Activated naive CD4-positive, alpha-beta T cell treated with anti-CD3 and anti-CD28 coated beads, Interleukin-2, amount 50 U/mL, for 16 hours (primary cell): ENCODE measurements at regions not wholly inside any gene's neighbourhood (a gene's known extent, or its start where the extent isn't known, plus 50 kb on each side); places are given as distances from the start of the nearest gene placed in this dataset.
"Not testable (repeated sequence)": the region's sequence is repeated elsewhere in the genome, so short reads cannot be mapped to it uniquely, and the experiment has no call there.

Source experiments
- DNase-seq: peaks from one replicate; pipeline ENCODE4 v3.0.0-alpha.2; 2020

DNA sequence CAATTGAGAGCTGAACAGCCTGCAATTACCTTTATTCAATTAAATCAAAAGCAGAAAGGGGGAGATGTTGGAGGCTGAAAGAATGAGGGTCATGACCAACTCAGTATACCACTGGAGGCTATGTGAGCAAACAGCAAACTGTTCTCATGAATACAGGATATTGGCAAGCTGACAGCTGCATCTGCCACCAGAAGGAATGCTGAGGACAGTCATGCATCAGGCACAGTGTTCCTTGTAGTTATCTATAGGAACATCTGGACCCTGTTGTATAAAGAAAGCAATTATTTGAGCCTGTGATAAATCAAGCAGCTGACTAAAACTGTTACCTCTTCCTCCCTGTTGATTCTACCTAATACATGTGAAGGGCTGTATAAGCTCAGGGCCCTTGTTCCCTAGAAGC is 2064.6 kb downstream of the TP53TG3F start:
- DNase-seq: no peak

DNA sequence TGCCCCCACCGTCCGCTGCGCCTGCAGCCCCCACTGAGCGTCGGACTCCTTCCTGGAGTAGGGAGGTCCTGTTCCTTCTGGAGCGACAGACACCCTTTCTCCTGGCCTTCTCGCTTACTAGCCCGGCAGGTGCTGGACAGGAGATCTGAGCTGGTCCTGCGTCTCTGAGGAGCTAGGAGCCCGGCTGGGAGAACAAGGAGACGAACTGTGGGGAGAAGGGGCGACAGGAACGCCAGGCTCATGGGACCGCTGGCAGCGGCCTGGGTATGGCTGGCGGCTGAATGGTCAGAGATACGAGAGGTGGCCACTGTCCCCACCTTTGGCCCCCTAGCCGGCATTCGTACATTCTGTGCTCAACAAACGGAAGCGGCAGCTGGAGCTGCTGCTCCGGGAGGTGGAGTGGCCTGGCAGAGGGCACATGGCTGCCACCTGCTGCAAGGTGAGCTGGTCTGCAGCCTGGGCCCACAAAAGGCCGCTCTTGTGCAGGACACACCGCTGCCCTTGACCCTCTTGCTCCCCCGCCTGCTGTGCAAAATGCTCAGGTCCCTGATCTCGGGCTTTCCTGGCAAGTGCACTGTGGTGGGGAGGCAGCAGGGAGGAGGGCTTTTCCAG is 2066.7 kb downstream of the TP53TG3F start:
- no peak for DNase-seq

DNA sequence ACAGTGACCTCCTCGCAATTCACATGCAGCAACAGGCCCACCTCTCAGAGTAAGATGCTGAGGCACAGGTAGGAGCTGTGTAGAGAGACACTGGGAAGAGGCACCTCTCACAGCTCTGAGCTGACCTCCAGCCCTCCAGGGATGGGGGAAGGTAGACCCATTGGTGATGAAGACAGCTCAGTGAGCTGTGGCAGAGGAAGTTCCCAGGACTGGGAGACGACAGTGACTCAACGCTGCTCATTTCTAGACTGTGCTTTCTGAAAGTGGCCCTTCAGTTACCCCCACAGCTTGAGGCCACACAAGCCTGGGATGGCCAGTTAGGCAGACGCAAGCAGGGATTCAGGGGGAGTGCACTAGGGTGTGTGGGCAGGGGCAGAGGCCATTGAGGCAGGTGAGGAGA is 2073.2 kb downstream of the TP53TG3F start:
- no peak for DNase-seq

DNA sequence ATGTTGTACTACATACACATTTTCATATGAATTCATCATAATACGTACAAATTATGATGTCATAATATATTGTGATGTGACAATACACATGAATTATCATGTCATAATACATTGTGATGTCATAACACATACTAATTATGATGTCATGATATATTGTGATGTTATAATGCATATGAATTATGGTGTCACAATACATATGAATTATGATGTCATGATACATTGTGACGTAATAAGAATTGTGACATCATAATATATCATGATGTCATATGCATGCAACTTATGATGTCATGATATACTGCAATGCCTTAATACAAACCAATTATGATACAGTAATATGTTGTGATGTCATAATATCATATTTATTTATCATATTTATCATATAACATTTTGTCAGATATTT is 2074.3 kb downstream of the TP53TG3F start:
- no peak for DNase-seq

DNA sequence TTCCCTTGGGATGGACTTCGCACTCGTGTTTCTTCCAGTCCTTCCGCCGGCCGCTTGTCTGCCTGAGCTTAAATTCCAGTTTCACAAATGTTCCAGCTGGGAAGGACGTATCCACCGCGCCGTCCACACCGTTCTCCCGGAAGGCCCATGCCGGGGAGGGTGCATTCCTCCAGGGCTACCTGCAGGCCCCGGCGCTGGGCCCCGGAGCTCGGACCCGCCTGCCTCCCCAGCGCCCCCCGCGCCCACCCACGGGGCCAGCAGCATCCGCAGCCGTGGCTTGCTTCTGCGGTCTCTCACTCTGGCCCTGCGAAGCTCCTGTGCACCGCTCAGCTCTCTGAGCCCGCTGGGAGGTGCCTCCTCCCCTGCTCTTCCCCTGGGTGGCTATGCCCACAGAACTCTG is 2084.1 kb downstream of the TP53TG3F start:
- DNase-seq: no peak

DNA sequence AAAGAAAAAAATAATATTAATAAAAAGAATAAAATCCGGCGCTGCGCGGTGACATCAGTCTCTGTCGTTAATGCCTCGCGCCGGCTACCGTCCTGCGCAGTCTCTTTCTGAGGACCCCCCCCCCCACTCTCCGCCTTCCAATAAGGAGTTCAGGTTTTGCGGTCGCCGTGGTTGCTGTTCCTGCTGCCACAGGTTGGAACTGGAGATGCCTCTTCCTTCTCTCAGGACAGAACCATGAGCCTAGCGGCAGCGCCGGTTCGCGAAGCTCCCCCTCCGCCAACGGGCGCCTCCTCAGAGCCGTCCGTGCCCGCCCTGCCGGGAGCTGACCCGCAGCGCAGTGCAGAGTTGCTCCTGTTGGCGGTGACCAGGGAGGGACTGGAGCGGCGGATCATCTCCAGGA is 2093.4 kb downstream of the TP53TG3F start:
- DNase-seq: no peak

DNA sequence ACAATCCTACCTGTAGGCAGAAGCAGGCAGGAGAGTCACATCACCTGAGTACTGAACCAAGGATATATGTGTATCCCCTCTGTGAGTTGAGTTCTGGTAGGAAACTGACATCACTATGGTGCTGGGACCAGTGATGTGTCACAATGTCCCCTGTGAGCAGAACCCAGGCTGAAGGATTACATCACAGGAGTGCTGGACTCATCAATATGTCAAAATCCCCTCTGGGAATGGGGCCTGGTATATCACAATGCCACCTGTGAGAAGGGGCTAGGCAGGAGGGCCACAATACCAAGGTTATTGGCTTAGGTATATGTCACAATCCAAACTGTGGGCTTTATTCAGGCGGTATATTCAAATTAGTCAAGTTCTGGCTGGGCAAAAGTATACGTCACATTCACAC is 2098.3 kb downstream of the TP53TG3F start:
- DNase-seq: no peak

DNA sequence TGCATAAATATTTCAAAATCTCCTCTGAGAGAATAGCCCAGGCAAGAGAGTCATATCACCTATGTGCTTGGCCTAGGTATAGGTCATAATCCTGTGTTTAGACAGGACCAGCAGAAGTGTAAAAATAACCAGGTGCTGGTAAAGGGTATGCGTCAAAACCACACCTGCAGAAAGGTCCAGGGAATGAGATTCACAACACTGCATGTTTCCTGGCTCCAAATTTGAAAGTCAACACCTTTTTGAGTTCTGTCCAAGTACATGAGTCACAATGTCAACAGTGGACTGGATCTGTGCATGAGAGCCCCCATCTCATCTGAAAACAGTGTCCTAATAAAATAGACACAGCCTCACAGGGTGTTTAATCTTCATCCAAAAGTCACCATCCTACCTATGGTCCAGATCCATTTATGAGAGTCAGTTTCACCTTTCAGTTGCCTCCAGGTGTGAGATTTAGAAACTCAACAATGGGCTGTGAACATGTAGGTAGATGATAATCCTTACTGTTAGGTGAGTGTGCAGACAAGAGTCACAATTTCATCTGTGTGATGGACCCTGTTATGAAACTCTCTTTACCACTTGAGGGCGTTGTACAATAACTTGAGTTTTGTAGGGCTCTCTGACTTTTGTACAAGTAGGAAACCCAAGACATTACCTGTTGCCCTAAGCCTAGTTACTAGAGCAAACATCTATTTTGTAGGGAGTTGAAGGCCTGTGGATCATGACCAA is 2100.7 kb downstream of the TP53TG3F start:
- no peak for DNase-seq

DNA sequence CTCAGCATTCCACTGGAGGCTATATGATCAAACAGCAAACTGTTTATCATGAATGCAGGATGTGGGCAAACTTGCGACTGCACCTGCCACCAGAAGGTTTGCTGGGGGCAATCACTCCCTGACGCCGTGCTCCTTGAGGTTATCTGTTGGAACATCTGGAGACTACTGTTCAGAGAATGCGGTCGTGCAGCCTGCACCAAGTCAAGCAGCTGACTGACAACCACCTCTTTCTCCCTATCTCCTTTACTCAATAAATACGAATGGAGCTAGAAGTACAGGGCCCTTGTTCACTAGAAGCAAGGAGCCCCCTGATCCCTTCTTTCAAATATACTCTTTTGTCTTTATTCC is 2101.2 kb downstream of the TP53TG3F start:
- no peak for DNase-seq

DNA sequence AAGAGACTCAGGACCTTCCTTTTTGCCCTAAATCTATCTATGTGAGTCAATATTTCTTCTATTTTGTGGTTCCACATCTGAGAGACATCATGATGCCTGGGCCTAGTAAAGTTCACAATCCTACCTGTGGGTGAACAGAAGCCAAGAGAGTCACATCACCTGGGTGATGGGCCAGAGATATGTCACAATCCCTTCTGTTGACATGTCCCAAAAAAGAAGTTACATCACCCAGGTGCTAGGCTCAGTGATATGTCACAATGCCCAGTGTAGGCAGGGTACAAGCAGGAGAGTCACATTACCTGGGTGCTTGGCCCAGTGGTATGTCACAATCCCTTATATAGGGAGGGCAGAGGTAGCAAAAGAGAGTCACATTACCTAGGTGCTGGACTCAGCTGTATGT is 2101.9 kb downstream of the TP53TG3F start:
- DNase-seq: no peak

DNA sequence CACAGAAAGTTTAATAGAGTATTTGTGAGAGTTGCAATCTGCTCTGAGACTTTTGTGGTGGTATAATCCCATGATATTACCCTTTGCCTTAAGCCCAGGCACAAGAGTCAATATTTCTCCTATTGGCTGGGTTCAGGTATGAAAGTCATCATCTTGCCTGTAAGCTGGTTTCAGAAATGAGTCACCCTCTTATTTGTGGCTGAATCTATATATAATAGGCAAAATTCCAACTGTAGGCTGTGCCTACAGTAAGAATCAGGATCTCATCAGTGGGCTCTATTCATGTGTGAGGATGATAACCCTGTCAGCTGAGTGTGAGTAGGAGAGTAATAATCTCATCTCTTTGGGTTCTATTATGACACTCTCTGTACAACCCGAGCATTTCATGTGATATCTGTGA is 2103.1 kb downstream of the TP53TG3F start:
- DNase-seq: no peak

DNA sequence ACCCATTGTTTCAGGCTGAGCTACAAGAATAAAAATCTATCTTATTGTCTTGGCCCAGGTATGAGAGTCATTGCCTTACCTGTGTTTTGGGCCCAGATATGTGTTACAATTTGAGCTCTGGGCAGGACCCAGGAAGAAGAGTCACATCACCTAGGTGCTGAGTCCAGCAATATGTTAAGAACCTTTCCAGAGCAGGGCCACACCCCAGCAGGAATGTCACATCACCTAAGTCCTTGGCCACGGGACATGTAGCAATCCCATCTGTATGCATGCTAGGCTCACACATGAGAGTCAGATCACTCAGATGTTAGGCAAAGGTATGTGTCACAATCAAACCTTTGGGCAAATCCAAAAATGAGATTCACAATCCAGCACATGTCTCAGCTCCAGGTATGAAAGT is 2103.5 kb downstream of the TP53TG3F start:
- DNase-seq: no peak

DNA sequence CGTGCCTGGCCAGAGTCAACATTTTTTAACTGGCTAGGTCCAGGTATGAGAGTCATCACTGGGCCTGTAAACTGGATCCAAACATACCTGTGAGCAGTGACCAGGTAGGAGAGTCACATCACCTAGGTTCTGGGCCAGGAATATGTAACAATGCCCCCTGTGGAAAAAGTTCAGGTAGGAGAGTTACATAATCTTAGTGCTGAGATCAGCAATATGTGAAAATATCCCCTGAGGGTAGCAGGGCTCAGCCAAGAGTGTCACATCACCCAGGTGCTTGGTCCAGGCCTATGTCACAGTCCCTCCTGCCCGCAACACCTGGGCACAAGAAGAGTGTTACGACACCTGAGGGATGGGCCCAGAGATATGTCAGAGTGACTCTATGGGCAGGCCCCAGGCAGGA is 2104.7 kb downstream of the TP53TG3F start:
- no peak for DNase-seq

DNA sequence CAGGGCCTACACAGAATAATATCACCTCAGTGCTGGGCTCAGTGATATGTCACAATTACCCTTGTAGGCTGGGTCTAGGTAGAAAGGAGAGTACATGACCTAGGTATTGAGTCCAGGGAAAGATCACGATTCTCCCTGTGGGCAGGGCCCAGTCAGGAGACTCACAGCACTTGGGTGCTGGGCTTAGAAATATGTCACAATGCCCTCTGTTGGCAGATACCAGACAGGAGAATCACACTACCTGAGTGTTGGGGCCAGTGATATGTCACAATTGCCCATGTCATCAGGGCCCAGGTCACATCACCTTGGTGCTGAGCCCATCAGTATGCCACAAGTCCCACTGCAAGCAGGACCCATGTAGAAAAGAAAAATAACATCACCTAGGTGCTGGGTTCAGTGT is 2105.5 kb downstream of the TP53TG3F start:
- no peak for DNase-seq

DNA sequence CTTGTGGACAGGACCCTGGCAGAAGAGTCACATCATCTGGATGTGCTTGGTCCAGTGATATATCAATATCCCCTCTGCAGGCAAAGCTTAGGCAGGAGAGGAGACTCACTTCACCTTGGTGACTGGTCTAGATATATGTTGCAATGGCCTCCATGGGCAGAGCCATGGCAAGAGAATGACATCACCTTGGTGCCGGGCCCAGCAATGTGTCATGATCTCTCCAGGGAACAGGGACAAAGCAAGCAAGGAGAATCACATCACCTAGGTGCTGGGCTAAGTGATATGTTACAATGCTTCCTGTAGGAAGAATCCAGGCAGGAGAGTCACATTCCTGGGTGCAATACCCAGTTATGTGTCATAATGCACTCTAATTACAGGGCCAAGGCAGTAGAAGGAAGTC is 2106.2 kb downstream of the TP53TG3F start:
- no peak for DNase-seq

DNA sequence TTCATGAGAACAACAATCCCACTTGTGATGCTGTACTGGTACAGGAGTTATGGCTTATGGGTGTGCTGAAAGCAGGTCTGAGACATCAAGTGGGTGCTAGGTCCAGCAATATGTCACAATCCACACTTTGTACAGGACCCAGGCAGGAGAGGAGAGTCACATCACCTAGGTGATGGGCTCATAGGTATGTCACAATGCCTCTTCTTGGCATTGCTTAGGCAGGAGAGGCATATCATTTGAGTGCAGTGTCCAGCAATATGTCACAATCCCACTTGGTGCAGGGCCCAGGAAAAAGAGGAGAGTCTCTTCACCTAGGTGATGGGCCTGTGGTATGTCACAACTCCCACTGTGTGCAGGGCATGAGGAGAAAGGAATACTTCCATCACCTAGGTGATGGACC is 2110.0 kb downstream of the TP53TG3F start:
- DNase-seq: no peak

DNA sequence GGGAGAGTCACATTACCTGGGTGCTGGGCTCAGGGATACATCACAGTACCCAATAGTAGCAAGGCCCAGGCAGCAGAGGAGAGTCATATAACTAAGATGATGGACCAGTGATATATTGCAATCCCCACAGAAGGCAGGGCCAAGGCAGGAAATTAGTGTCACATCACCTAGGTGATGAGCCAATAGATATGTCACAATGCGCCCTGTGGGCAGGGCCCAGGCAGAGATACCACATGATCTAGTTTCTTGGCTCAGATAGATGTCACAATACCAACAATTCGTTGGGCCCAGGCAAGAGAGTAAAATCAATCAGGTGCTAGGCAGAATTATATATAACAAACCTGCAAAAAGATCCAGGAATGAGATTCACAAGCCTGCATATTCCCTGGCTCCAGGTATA is 2111.5 kb downstream of the TP53TG3F start:
- DNase-seq: no peak

DNA sequence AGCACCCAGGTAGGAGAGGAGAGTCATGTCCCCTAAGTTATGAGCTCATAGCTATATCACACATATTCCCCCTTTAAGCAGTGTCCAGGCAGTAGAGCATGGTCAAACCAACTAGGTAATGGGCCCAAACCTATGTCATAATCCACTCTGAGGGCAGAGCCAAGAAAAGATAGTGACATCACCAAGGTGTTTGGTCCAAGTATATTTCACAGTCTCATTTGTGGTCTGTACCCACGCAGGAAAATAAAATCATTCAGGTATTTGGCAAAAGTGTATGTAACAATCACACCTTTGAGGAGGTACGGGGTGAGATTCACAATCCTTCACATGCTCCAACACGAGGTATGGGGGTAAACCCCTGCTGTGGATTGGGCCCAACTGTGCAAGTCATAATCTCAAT is 2112.8 kb downstream of the TP53TG3F start:
- DNase-seq: no peak

DNA sequence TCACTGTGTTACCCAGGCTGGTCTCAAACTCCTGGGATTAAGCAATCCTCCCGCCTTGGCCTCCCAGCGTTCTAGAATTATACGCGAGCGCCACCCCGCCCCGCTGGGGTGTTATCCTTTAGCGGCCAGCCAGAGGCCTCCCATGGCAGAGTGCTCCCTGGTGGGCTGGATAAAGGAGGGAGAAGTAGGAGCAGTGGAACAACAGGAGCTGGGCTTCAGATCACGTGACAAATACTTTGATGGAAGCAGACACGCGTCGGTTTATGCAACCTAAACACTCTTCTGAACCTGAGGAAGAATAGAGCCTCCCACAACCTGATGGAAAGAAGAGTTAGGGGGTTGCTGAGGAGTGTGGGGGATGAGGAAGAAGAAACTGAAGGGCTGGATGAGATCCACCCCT is 2114.0 kb downstream of the TP53TG3F start:
- DNase-seq: no peak

DNA sequence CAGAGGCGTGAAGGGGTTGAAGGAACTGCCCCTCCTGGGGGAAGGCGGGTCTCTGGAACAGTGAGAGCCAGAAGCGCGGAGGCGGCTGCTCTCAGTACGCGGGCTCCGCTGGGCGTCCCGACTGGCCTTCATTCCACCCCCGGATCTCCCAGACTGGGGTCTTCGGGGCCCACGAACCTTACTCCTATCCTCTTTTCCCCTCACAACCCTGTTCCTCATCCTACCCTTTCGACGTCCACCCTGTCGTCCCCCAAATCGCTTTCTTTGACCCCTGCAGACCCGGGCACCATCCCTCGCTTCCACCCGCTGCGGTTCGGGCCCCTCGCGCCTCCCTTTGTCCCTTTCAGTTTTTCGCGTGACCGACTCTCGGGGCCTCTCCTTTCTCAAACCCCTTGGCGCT is 2114.6 kb downstream of the TP53TG3F start:
- DNase-seq: no peak

DNA sequence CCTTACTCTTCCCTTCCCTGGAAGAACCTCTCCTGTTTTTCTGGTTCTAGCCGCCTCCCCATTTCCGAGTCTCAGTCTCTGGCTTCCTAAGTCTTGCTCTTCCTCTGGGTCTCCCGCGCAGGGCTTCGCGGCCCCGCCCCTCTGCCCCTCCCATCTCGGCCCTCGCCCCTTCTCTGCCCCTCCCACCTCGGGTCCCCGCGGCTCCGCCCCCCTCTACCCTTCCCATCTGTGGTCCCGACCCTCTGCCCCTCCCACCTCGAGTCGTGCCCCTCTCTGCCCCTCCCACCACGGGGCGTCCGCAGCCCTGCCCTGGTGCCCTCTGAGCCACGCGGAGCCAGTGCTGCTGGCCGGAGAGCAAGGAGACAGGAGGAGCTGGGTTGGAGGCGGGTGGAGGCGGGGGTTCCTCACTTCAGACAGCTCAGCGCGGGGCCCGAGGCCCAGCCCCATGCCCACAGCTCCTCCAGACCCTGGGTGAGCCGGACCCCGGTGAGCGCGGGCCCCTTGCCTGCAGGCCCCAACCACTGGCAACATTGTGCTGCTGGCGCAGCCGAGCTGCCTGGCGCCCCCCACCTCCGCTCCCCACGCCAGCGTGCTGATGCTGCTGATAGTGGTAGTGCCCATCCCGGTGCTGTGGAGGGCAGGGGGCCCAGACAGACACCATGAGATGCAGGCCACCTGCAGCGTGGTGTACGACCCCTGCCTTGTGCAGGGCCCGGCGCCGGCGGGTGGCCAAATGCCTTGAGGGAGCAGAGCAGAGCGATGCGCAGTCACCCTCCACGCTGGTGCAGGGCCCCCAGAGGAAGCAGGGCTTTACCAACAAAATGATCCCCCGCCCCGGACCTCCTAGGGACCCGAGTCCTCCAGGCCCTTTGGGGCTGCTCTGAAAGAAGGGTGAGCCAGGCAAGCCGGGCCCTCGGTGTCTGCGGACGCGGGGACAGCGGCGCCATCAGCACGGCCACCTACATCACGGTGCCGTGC is 2115.3 kb downstream of the TP53TG3F start:
- no peak for DNase-seq

DNA sequence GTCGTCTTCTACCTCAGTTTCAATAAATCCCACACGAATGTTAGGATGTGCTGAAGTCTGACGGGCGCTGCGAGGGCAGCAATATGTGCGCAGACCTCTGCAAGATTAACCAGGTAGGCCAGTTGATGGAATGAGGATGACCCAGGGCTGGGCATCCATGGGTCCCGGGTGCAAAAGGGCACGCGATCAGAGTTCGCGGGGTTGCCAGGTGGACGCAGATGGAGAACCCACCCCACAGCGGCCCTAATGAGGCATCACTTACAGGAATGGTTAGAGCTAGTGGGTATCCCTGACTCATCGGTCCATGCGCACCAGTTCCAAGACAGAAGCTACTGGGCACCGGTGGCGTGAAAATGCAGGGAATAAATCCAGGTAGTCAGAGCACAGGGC is 2116.0 kb downstream of the TP53TG3F start:
- no peak for DNase-seq

DNA sequence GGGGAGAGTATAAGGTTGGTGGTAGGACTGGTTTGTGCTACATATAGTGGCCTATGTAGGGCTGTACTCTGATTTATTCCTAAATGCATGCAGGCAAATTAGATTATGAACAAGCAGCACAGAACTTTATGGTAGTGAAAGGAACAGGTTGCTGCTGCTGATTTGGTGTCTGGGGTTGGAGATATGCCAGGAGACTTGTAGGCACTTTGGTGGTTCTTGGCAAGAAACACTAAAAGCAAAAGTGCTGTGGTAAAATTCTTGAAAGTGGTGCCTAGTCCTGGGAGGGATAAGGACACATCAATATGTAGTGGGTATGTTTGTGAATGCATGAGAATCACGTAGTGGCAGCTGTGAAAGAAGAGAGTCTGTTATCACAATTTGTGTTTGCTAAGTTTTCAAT is 2126.0 kb downstream of the TP53TG3F start:
- DNase-seq: no peak

DNA sequence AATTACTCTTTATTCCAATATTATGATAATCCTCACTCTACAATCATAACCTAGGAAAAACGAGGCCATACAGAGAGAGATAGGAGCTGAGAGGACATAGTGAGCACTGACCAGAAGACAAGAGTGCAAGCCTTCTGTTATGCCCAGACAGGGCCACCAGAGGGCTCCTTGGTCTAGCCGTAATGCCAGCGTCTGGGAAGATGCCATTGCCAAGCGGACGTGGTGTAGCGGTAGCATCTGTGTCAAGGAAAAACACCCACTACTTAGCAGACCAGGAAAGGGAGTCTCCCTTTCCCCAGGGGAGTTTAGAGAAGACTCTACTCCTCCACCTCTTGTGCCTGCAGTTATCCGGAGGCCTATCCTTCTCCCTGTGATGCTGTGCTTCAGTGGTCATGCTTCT is 2131.5 kb downstream of the TP53TG3F start:
- DNase-seq: not testable (repeated sequence)
